OCI-M1 (cell line): ENCODE measurements at regions not wholly inside any gene's neighbourhood (a gene's known extent, or its start where the extent isn't known, plus 50 kb on each side); places are given as distances from the start of the nearest gene placed in this dataset.

Experiments
- DNase-seq: peaks from one replicate; lab custom pipeline; 2025; lab: John Stamatoyannopoulos, UW

DNA sequence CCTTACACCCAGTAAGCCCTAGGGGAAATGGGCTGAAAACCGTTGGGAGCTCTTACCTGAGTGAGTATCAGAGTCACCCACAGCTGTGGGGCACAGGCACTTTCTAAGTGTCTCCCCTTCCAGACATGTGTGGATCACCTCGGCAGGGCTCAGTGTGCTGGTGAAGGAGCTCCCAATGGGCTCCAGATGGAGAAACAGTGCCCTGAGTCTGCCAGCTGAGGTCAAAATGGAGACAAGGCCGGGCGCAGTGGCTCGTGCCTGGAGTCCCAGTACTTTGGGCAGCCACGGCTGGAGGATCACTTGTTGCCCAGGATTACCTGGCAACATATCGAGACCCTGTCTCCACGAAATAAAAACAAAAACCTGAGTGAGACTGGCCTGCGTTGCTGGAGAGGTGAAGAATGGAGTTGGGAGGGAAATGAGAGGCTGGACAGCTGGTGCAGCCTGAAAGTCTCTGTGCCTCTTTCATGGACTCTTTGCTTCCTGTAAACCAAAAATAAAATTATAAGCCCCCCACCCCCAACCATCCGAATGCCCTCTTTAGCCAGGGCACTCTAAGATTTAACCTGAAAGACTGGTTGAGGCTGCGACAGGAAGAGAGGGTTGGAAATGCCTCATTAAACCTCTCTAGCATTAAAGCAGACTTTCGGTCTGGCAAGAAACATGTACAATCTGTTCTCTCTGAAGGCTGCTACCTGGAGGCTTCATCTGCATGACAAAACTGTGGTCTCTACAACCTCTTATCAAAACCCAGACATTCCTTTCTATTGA lies 111.8 kb downstream of the SNX19 start:
- no peak for DNase-seq

- DNase-seq = no peak
These were observed 109.5 kb downstream of the SNX19 start for GRCh38 chr11:130806746-130807145.

DNA sequence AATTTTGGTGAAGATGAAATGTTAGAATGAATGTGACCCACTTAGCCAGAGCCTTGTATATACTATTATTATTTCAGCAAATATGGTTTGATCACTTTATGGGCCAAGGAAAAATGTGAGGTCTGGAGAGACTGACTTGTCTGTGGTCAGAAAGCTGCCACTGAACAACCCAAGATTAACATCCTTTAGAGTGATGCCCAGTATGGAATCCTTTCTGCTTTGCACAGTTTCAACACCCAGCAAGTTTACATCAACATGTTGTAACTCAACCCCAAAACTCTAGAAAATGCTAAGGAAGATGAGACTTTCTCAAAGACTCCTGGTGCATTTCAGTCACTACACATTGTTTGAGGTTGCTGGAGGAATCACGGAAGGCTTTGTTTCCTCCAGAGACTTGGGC lies 107.7 kb downstream of the SNX19 start:
- DNase-seq = no peak

GRCh38 chr11:130813196-130813595 lies 103.1 kb downstream of the SNX19 start:
- no peak for DNase-seq

DNA sequence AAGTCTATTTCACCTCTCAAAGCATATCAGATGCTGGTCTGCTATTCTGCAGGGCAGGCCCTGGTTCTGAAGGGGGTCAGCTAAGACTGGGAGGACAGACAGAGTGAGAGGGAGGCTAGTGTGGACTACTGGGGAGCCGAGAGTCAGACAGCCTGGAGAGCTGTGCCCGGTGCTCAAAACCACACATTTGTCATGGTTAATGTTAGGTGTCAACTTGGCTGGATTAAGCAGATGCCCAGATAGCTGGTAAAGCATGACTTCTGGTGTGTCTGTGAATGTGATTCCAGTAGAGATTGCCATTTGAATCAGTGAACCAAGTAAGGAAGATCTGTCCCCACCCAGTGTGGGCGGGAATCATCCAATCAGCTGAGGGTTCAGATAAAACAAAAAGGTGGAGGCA lies 102.6 kb downstream of the SNX19 start:
- no peak for DNase-seq

GRCh38 chr11:130814440-130815096 lies 101.7 kb downstream of the SNX19 start:
- DNase-seq = no peak

DNA sequence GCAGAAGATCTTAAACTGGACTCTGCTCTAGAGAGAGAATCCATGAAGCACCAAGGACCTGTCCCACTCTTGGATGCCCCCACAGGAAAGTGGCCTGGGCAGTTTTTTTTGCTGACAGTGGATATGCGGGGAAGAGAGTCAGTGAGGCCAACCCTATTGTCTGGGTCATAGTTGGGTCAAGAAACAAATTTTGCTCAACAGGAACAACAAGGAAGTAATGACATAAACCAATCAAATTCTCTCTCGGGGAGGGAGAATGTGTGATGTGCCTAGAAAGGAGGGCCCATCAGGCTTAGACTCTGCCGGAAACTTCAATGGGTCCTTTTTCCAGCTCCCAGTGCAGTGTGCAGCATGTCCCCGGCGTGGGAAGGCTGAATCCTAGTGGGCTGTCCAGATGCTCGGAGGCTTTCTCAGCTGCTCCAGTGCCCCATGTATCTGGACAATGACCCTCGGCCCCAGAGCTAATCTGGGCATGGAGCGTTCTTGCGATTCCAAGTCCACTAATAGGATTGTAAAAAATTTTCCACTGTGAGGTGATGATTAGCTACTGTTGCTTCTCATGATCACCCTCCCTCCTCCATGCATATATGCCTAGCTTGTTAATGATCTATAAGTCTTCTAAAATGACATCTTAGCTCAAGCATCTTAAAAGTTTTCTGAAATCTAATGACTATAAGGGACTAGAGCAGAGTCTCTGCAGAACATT lies 101.0 kb downstream of the SNX19 start:
- no peak for DNase-seq

DNA sequence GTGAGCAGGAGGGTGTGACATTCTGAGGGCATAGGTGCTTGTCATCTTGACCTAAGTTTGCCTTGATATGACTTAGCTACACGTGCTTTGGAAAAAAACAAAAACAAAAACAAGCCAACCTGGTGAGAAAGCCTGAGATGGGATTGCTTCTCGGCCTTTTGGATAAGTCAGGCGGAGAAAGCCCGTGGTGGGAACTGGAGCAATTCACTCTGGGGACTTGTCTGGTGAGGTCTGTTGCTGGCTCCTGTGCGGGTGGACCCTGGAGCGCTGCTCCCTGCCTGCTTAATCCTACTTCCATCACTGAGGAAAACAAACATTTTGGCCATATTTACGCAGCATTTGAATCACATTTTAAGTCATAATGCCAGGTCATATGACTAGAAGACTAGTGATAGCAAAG lies 100.3 kb downstream of the SNX19 start:
- no peak for DNase-seq

GRCh38 chr11:130816546-130817329 lies 99.5 kb downstream of the SNX19 start:
- DNase-seq = no peak

- no peak for DNase-seq
These were observed 98.8 kb downstream of the SNX19 start for GRCh38 chr11:130817330-130817944.

- DNase-seq = no peak
These were observed 96.7 kb downstream of the SNX19 start for GRCh38 chr11:130819625-130820024.
